B cell (primary cell): ENCODE measurements at regions not wholly inside any gene's neighbourhood (a gene's known extent, or its start where the extent isn't known, plus 50 kb on each side); places are given as distances from the start of the nearest gene placed in this dataset.

Source experiments
- CTCF ChIP-seq: fragments of 200-600 bp; IDR thresholded peaks from one replicate; pipeline ENCODE4 v1.8.0; 2022; ENCODE audit warnings: antibody characterized with exemption, mild to moderate bottlenecking
- EZH2 ChIP-seq: IDR thresholded peaks from 2 replicates; pipeline ENCODE4 v1.6.1; 2012; ENCODE audit warnings: borderline replicate concordance, low read depth, mild to moderate bottlenecking, moderate library complexity, low read length; ENCODE audit not compliant: insufficient read depth, poor library complexity, severe bottlenecking

DNA sequence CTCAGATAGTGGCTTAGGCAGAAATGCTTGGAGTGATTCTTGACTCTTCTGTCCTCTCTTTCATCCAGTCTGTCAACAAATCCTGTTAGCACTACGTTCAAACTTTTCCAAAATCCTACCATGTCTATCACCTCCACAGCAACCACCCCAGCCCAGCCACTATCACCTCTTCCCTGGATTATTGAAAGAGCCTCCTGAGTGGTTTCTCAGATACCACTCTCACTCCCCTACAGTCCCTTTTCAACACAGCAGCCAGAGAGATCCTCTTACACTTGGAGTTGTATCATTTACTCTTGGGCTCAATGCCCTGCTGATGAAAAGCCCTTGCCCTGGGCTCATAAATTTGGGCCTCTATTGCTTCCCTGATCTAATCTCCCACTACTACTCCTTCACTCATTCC, 218.9 kb downstream of the EXOC5 start:
- TF ChIP-seq CTCF = no peak
- no peak for TF ChIP-seq EZH2
